ENCODE measurements at regions not wholly inside any gene's neighbourhood (a gene's known extent, or its start where the extent isn't known, plus 50 kb on each side); places are given as distances from the start of the nearest gene placed in this dataset.

GRCh38 chr4:59647500-59647899, 1552.6 kb upstream of the ADGRL3 start:
- Histone ChIP-seq H2AFZ (ENCODE audit: low read depth, low read length) (no peak overlapping the region), H3K27me3 (ENCODE audit: control insufficient read depth in 2 of 2, insufficient read depth in 2 of 2, low read length in 2 of 2) (no peaks in the 10 kb centered on the region), H3K27ac (ENCODE audit: insufficient read depth, low read depth, low read length) (no peak overlapping the region), H3K4me2 (ENCODE audit: insufficient read depth, low read length) (no peak overlapping the region), H3K4me3 (replicated peaks in 1 of 3; ENCODE audit: insufficient read depth in 1 of 3, low read depth in 1 of 3, low read length in 3 of 3) (no peak overlapping the region), H3K79me2 (ENCODE audit: control insufficient read depth, insufficient read depth, low read length) (no peaks in the 10 kb centered on the region), H3K9ac (replicated peaks; ENCODE audit: extremely low read depth, insufficient read depth, low read length) (no peak overlapping the region), H4K20me1 (replicated peaks; ENCODE audit: control insufficient read depth, extremely low read depth, insufficient read depth, low read length) (no peaks in the 10 kb centered on the region), H3K36me3 (ENCODE audit: control insufficient read depth in 2 of 2, extremely low read depth in 1 of 2, insufficient read depth in 2 of 2, low read length in 2 of 2) (no peaks in the 10 kb centered on the region), H3K4me1 (ENCODE audit: control insufficient read depth, extremely low read depth, insufficient read depth, low read length) (no peaks in the 10 kb centered on the region), H3K9me3 (replicated peaks; ENCODE audit: control insufficient read depth, insufficient read depth, low read length) (no peaks in the 10 kb centered on the region), H3K9me1 (replicated peaks; ENCODE audit: control insufficient read depth, extremely low read depth, insufficient read depth, low read length) (no peaks in the 10 kb centered on the region)
- ChIA-PET CTCF (no interaction called here), POLR2A (no interaction called here)
- no TSS peak for BruUV-seq (replicated peaks)
- no peak for TF ChIP-seq POLR2A (IDR thresholded peaks at IDR 0.05; ENCODE audit: low read depth, low read length)
- TF ChIP-seq JUN (IDR thresholded peaks at IDR 0.05; ENCODE audit: borderline replicate concordance, insufficient read depth, insufficient read length, low read depth), result no peak
- TF ChIP-seq, protein P1, sequence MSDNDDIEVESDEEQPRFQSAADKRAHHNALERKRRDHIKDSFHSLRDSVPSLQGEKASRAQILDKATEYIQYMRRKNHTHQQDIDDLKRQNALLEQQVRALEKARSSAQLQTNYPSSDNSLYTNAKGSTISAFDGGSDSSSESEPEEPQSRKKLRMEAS (IDR thresholded peaks at IDR 0.05; ENCODE audit: insufficient read depth, insufficient read length), result no peak
- TF ChIP-seq FOS (IDR thresholded peaks at IDR 0.05; ENCODE audit: borderline replicate concordance, insufficient read depth, low read length), result no peak
- TF ChIP-seq MYC (IDR thresholded peaks at IDR 0.05; ENCODE audit: low read depth, low read length), result no peak
- TF ChIP-seq EZH2 (IDR thresholded peaks at IDR 0.05; ENCODE audit: borderline replicate concordance, low read depth, low read length, severe bottlenecking), result no peak
- no peak for TF ChIP-seq CTCF (IDR thresholded peaks at IDR 0.05; ENCODE audit: extremely low read depth in 1 of 2, insufficient read depth in 1 of 2, low read depth in 1 of 2, low read length in 2 of 2)
- FAIRE-seq (no peak), DNase-seq (ENCODE audit: low read depth, low spot score) (no peak)
- intact Hi-C loops (cut with micrococcal nuclease) (no loop called here), dilution Hi-C loops (cut with MboI; ENCODE audit: extremely low pct_ligation_motif_present, low sequenced_read_pairs) (no loop called here)

- no peak for TF ChIP-seq MYC (IDR thresholded peaks at IDR 0.05; ENCODE audit: low read depth, low read length)
- TF ChIP-seq POLR2AphosphoS5 (IDR thresholded peaks at IDR 0.05; ENCODE audit: insufficient read depth, low read depth, low read length), result no peak
- no peak for TF ChIP-seq JUN (IDR thresholded peaks at IDR 0.05; ENCODE audit: borderline replicate concordance, insufficient read depth, insufficient read length, low read depth)
- Histone ChIP-seq H3K79me2 (ENCODE audit: control insufficient read depth, insufficient read depth, low read length) (no peaks in the 10 kb centered on the region), H3K4me3 (replicated peaks in 1 of 3; ENCODE audit: insufficient read depth in 1 of 3, low read depth in 1 of 3, low read length in 3 of 3) (no peak overlapping the region), H4K20me1 (replicated peaks; ENCODE audit: control insufficient read depth, extremely low read depth, insufficient read depth, low read length) (no peaks in the 10 kb centered on the region), H3K27ac (ENCODE audit: insufficient read depth, low read depth, low read length) (no peak overlapping the region), H3K9ac (replicated peaks; ENCODE audit: extremely low read depth, insufficient read depth, low read length) (no peak overlapping the region), H3K36me3 (ENCODE audit: control insufficient read depth in 2 of 2, extremely low read depth in 1 of 2, insufficient read depth in 2 of 2, low read length in 2 of 2) (no peaks in the 10 kb centered on the region), H3K27me3 (ENCODE audit: control insufficient read depth in 2 of 2, insufficient read depth in 2 of 2, low read length in 2 of 2) (no peaks in the 10 kb centered on the region), H2AFZ (ENCODE audit: low read depth, low read length) (no peak overlapping the region), H3K9me3 (replicated peaks; ENCODE audit: control insufficient read depth, insufficient read depth, low read length) (no peaks in the 10 kb centered on the region), H3K9me1 (replicated peaks; ENCODE audit: control insufficient read depth, extremely low read depth, insufficient read depth, low read length) (no peaks in the 10 kb centered on the region), H3K4me1 (ENCODE audit: control insufficient read depth, extremely low read depth, insufficient read depth, low read length) (no peaks in the 10 kb centered on the region), H3K4me2 (ENCODE audit: insufficient read depth, low read length) (no peak overlapping the region)
- intact Hi-C loops (cut with micrococcal nuclease), result no loop called here
- ChIA-PET POLR2A (no interaction called here), CTCF (no interaction called here)
- BruUV-seq (replicated peaks), result no TSS peak
- dilution Hi-C loops (cut with MboI; ENCODE audit: extremely low pct_ligation_motif_present, low sequenced_read_pairs), result no loop called here
- no peak for FAIRE-seq
- DNase-seq (ENCODE audit: low read depth, low spot score), result no peak
These were observed 1549.3 kb upstream of the ADGRL3 start for GRCh38 chr4:59650861-59651260.
